ENCODE measurements at regions not wholly inside any gene's neighbourhood (a gene's known extent, or its start where the extent isn't known, plus 50 kb on each side); places are given as distances from the start of the nearest gene placed in this dataset.

- TF ChIP-seq EZH2phosphoT487 (IDR thresholded peaks at IDR 0.05; ENCODE audit: borderline replicate concordance, low read length) (no peak), CTCF (IDR thresholded peaks at IDR 0.05; ENCODE audit: low read depth, low read length, poor library complexity, severe bottlenecking) (no peak)
These were observed 292.7 kb downstream of the ETS1 start for GRCh38 chr11:128294671-128295050.

All from DOHH2 (cell line).